C4-2B (cell line): ENCODE measurements at regions not wholly inside any gene's neighbourhood (a gene's known extent, or its start where the extent isn't known, plus 50 kb on each side); places are given as distances from the start of the nearest gene placed in this dataset.

Source experiments
- H3K27ac ChIP-seq: fragments of 450-650 bp; 2 replicates; pipeline ENCODE4 v1.5.1; 2017
- ZFX ChIP-seq: fragments of 450-650 bp; IDR thresholded peaks from 2 replicates; pipeline ENCODE4 v1.6.1; 2017
- TF ChIP-seq, protein P1 (sequence below): fragments of 450-650 bp; conservative IDR thresholded peaks from 2 replicates; pipeline ENCODE4 v1.5.1; 2017; ENCODE audit warnings: mild to moderate bottlenecking

- H3K27ac ChIP-seq: no peak overlapping the region
- TF ChIP-seq ZFX: no peak
Observed at GRCh38 chr6:81979767-81980166, 227.3 kb upstream of the TENT5A start.

DNA sequence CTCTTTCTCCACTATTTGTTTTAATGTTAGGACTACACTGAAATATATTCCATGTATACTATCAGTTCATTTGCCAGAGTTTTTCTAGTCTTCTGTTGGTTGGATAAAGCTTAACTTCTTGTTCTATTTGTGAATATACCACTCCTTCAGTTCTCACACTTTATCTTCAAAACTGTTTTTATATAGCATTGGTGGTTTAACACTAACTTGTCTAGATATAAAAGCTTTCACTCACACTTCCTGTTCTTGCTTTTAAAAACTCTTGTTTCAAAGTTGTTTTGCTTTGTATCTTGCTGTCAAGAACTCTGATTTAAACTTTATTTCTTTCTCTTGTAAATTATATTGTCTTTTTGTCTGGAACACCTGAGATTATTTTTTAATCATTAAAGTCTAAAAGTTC lies 226.8 kb upstream of the TENT5A start:
- no peak for TF ChIP-seq ZFX
- TF ChIP-seq, protein P1, sequence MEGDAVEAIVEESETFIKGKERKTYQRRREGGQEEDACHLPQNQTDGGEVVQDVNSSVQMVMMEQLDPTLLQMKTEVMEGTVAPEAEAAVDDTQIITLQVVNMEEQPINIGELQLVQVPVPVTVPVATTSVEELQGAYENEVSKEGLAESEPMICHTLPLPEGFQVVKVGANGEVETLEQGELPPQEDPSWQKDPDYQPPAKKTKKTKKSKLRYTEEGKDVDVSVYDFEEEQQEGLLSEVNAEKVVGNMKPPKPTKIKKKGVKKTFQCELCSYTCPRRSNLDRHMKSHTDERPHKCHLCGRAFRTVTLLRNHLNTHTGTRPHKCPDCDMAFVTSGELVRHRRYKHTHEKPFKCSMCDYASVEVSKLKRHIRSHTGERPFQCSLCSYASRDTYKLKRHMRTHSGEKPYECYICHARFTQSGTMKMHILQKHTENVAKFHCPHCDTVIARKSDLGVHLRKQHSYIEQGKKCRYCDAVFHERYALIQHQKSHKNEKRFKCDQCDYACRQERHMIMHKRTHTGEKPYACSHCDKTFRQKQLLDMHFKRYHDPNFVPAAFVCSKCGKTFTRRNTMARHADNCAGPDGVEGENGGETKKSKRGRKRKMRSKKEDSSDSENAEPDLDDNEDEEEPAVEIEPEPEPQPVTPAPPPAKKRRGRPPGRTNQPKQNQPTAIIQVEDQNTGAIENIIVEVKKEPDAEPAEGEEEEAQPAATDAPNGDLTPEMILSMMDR: no peak

GRCh38 chr6:81978230-81978629 lies 225.7 kb upstream of the TENT5A start:
- H3K27ac ChIP-seq: no peak overlapping the region
- TF ChIP-seq ZFX: no peak
- TF ChIP-seq, protein P1: no peak

More for the DNA sequence above, 226.8 kb upstream of the TENT5A start:
- H3K27ac ChIP-seq: no peak overlapping the region

- H3K27ac ChIP-seq: no peak overlapping the region
- TF ChIP-seq ZFX: no peak
- TF ChIP-seq, protein P1: no peak
Observed at GRCh38 chr6:81977486-81977885, 225.0 kb upstream of the TENT5A start.

GRCh38 chr6:81969814-81970213 lies 217.3 kb upstream of the TENT5A start:
- no peak overlapping the region for H3K27ac ChIP-seq
- TF ChIP-seq ZFX: no peak
- TF ChIP-seq, protein P1: no peak

DNA sequence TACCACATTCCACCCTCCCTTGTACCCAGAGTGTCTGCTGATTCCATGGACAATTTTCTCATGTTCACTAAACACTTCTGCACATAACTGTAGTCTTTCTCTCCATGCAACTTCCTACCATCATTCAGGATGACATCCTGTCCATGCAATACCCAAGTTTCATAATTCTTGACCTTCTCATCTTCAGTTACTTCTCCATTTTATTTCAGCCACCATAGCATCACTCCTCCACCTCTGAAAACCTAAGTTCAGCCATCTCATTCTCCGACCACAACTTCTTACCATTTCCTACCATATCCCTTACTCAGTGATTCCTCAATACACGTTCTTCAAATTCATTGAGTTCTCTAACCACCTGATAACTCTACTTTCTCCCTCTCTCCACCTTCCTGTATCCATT lies 216.5 kb upstream of the TENT5A start:
- no peak overlapping the region for H3K27ac ChIP-seq
- TF ChIP-seq, protein P1: no peak
- TF ChIP-seq ZFX: no peak

DNA sequence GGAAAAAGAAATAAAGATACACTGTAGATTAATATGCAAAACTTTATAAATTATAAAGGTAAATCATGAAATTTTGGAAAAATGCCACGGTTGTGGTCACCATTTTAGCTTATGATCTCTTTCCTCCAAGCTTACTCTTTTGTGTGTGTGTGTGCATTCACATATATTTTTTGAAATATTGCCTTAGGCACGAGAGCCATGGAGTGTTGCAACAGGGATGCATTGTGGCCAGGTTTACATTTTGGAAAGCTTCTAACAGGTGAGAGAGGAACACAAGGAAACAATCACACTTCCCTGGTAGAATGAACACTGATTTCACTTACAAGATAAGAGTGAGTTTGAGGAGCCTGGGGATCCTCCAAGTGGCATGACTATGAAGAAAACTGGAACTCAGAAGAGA lies 214.5 kb upstream of the TENT5A start:
- no peak overlapping the region for H3K27ac ChIP-seq
- TF ChIP-seq, protein P1: no peak
- no peak for TF ChIP-seq ZFX

GRCh38 chr6:81962198-81962597 lies 209.7 kb upstream of the TENT5A start:
- no peak overlapping the region for H3K27ac ChIP-seq
- TF ChIP-seq, protein P1: no peak
- no peak for TF ChIP-seq ZFX
